Neural cell (in vitro differentiated cells): ENCODE measurements at regions not wholly inside any gene's neighbourhood (a gene's known extent, or its start where the extent isn't known, plus 50 kb on each side); places are given as distances from the start of the nearest gene placed in this dataset.

Experiments used
- H2AFZ ChIP-seq: fragments of 200-600, 300-800 bp; sonication (generic), shearing (Covaris generic); 2 replicates; pipeline ENCODE4 v1.6.0; 2014; ENCODE audit warnings: low read depth, mild to moderate bottlenecking, antibody characterized with exemption, low read length, moderate library complexity
- H3F3A ChIP-seq: fragments of 200-600 bp; shearing (Covaris generic); 2 replicates; pipeline ENCODE4 v1.6.1; 2016; ENCODE audit warnings: mild to moderate bottlenecking, moderate library complexity, mixed read lengths, antibody characterized with exemption, low read length; ENCODE audit not compliant: insufficient read depth, poor library complexity, severe bottlenecking
- H3K27ac ChIP-seq: fragments of 200-600, 300-800 bp; sonication (generic), shearing (Covaris generic); 2 replicates; pipeline ENCODE4 v1.5.1; 2014; ENCODE audit warnings: mild to moderate bottlenecking, low read length, moderate library complexity
- H3K27me3 ChIP-seq: fragments of 300-800, 200-600 bp; sonication (generic), shearing (Covaris generic); 2 replicates; pipeline ENCODE4 v1.6.0; 2014; ENCODE audit warnings: mild to moderate bottlenecking, low read depth, low read length, moderate library complexity; ENCODE audit not compliant: insufficient read depth
- H3K36me3 ChIP-seq: fragments of 300-800, 200-600 bp; sonication (generic), shearing (Covaris generic); 2 replicates; pipeline ENCODE4 v1.5.1; 2014; ENCODE audit warnings: mild to moderate bottlenecking, antibody characterized with exemption, low read length, moderate library complexity; ENCODE audit not compliant: insufficient read depth
- H3K4me2 ChIP-seq: fragments of 300-800, 200-600 bp; sonication (generic), shearing (Covaris generic); 2 replicates; pipeline ENCODE4 v1.6.0; 2014; ENCODE audit warnings: mild to moderate bottlenecking, low read length
- H3K4me3 ChIP-seq: fragments of 300-800, 200-600 bp; sonication (generic), shearing (Covaris generic); 2 replicates; pipeline ENCODE4 v1.5.1; 2014; ENCODE audit warnings: mild to moderate bottlenecking, low read length, moderate library complexity
- H3K79me2 ChIP-seq: fragments of 200-600 bp; shearing (Covaris generic); replicated peaks from 2 replicates; pipeline ENCODE4 v1.6.0; 2014; ENCODE audit warnings: mild to moderate bottlenecking, low read length, moderate library complexity; ENCODE audit not compliant: insufficient read depth
- H3K9ac ChIP-seq: fragments of 300-800, 200-600 bp; sonication (generic), shearing (Covaris generic); 2 replicates; pipeline ENCODE4 v1.6.1; 2016; ENCODE audit warnings: mild to moderate bottlenecking, low read length, mixed read lengths
- H3K9me2 ChIP-seq: fragments of 200-600 bp; shearing (Covaris generic); 2 replicates; pipeline ENCODE4 v1.6.1; 2016; ENCODE audit warnings: mild to moderate bottlenecking, low read length, mixed read lengths; ENCODE audit not compliant: insufficient read depth
- H3K9me3 ChIP-seq: fragments of 200-600, 300-800 bp; sonication (generic), shearing (Covaris generic); 2 replicates; pipeline ENCODE4 v1.6.1; 2016; ENCODE audit warnings: mild to moderate bottlenecking, mixed run types, low read length, moderate library complexity, mixed read lengths
- H4K20me1 ChIP-seq: fragments of 200-600 bp; shearing (Covaris generic); 2 replicates; pipeline ENCODE4 v1.6.1; 2016; ENCODE audit warnings: mild to moderate bottlenecking, mixed run types; ENCODE audit not compliant: insufficient read depth
- CTCF ChIP-seq: fragments of 450-650 bp; IDR thresholded peaks from 2 replicates; pipeline ENCODE4 v1.5.1; 2014; ENCODE audit warnings: antibody characterized with exemption, mild to moderate bottlenecking, moderate library complexity; ENCODE audit not compliant: poor library complexity, severe bottlenecking
- EP300 ChIP-seq: fragments of 450-650 bp; conservative IDR thresholded peaks from 2 replicates; pipeline ENCODE4 v1.6.1; 2014; ENCODE audit warnings: antibody characterized with exemption, mild to moderate bottlenecking, moderate library complexity; ENCODE audit not compliant: poor library complexity, severe bottlenecking
- EZH2 ChIP-seq: fragments of 200-600, 300-800 bp; shearing (Covaris generic), sonication (generic); IDR thresholded peaks from 2 replicates; pipeline ENCODE4 v1.6.1; 2014; ENCODE audit warnings: antibody characterized with exemption, low read length, borderline replicate concordance, mild to moderate bottlenecking; ENCODE audit not compliant: insufficient read depth, poor library complexity, severe bottlenecking
- MXI1 ChIP-seq: fragments of 450-650 bp; conservative IDR thresholded peaks from 2 replicates; pipeline ENCODE4 v1.6.1; 2014; ENCODE audit warnings: antibody characterized with exemption, mild to moderate bottlenecking; ENCODE audit not compliant: poor library complexity, severe bottlenecking
- POLR2AphosphoS5 ChIP-seq: IDR thresholded peaks from 2 replicates; pipeline ENCODE4 v1.6.1; 2012
- RAD21 ChIP-seq: fragments of 450-650 bp; conservative IDR thresholded peaks from 2 replicates; pipeline ENCODE4 v1.6.1; 2014; ENCODE audit warnings: antibody characterized with exemption, mild to moderate bottlenecking, moderate library complexity
- REST ChIP-seq: IDR thresholded peaks from 2 replicates; pipeline ENCODE4 v1.6.1; 2012; ENCODE audit warnings: borderline replicate concordance
- SMC3 ChIP-seq: fragments of 450-650 bp; conservative IDR thresholded peaks from 2 replicates; pipeline ENCODE4 v1.6.1; 2014; ENCODE audit warnings: antibody characterized with exemption, mild to moderate bottlenecking, moderate library complexity; ENCODE audit not compliant: poor library complexity
- TAF1 ChIP-seq: IDR thresholded peaks from 2 replicates; pipeline ENCODE4 v1.6.1; 2012; ENCODE audit warnings: low read depth

GRCh38 chr1:194103516-194104246 is 917.3 kb upstream of the B3GALT2 start:
- Histone ChIP-seq H3K9me2 (no peaks in the 10 kb centered on the region), H3K9me3 (no peaks in the 10 kb centered on the region), H3K36me3 (no peaks in the 10 kb centered on the region), H3K79me2 (no peaks in the 10 kb centered on the region), H3K9ac (no peak overlapping the region), H3F3A (no peaks in the 10 kb centered on the region), H3K4me3 (no peak overlapping the region), H3K4me2 (no peak overlapping the region), H4K20me1 (no peaks in the 10 kb centered on the region), H3K27me3 (no peaks in the 10 kb centered on the region), H2AFZ (no peak overlapping the region), H3K27ac (no peak overlapping the region)
- TF ChIP-seq SMC3 (no peak), POLR2AphosphoS5 (no peak), EZH2 (no peak), RAD21 (no peak), TAF1 (no peak), REST (no peak), MXI1 (no peak), EP300 (no peak), CTCF (no peak)

- no peaks in the 10 kb centered on the region for H4K20me1 ChIP-seq
- no peaks in the 10 kb centered on the region for H3K36me3 ChIP-seq
- H3K79me2 ChIP-seq: no peaks in the 10 kb centered on the region
- H3K4me3 ChIP-seq: no peak overlapping the region
- H2AFZ ChIP-seq: no peak overlapping the region
- no peak overlapping the region for H3K27ac ChIP-seq
- no peaks in the 10 kb centered on the region for H3K9me3 ChIP-seq
- no peaks in the 10 kb centered on the region for H3F3A ChIP-seq
- no peaks in the 10 kb centered on the region for H3K9me2 ChIP-seq
- H3K27me3 ChIP-seq: no peaks in the 10 kb centered on the region
- TF ChIP-seq EP300: no peak
- TF ChIP-seq TAF1: no peak
- no peak for TF ChIP-seq MXI1
- TF ChIP-seq SMC3: no peak
- TF ChIP-seq RAD21: no peak
- TF ChIP-seq CTCF: no peak
- no peak for TF ChIP-seq REST
- TF ChIP-seq EZH2: no peak
- no peak overlapping the region for H3K9ac ChIP-seq
- H3K4me2 ChIP-seq: no peak overlapping the region
Measured at GRCh38 chr1:194103101-194103500, 916.7 kb upstream of the B3GALT2 start.
